Smooth muscle cell (in vitro differentiated cells): ENCODE measurements at regions not wholly inside any gene's neighbourhood (a gene's known extent, or its start where the extent isn't known, plus 50 kb on each side); places are given as distances from the start of the nearest gene placed in this dataset.

Experiments used
- DNase-seq: peaks from one replicate; lab custom pipeline; 2025; ENCODE audit not compliant: unreplicated experiment; lab: John Stamatoyannopoulos, UW
- H2AFZ ChIP-seq: fragments of 200-600 bp; sonication (generic); 2 replicates; pipeline ENCODE4 v1.6.0; 2016; ENCODE audit warnings: antibody characterized with exemption, low read depth, mild to moderate bottlenecking
- H3F3A ChIP-seq: fragments of 200-600 bp; sonication (generic); 2 replicates; pipeline ENCODE4 v1.6.0; 2017; ENCODE audit warnings: antibody characterized with exemption, low read depth
- H3K27ac ChIP-seq: fragments of 200-600 bp; sonication (generic); 2 replicates; pipeline ENCODE4 v1.5.1; 2016; ENCODE audit warnings: low read depth, mild to moderate bottlenecking
- H3K27me3 ChIP-seq: fragments of 200-600 bp; sonication (generic); 2 replicates; pipeline ENCODE4 v1.6.1; 2016; ENCODE audit warnings: low read depth, mild to moderate bottlenecking
- H3K36me3 ChIP-seq: fragments of 200-600 bp; sonication (generic); 2 replicates; pipeline ENCODE4 v1.5.1; 2016; ENCODE audit warnings: low read depth
- H3K4me1 ChIP-seq: fragments of 200-600 bp; sonication (generic); 2 replicates; pipeline ENCODE4 v1.5.1; 2016; ENCODE audit warnings: low read depth
- H3K4me2 ChIP-seq: fragments of 200-600 bp; sonication (generic); 2 replicates; pipeline ENCODE4 v1.6.0; 2016; ENCODE audit warnings: mild to moderate bottlenecking
- H3K4me3 ChIP-seq: fragments of 200-600 bp; sonication (generic); 2 replicates; pipeline ENCODE4 v1.5.1; 2016; ENCODE audit warnings: mild to moderate bottlenecking
- H3K79me2 ChIP-seq: fragments of 200-600 bp; sonication (generic); 2 replicates; pipeline ENCODE4 v1.6.0; 2016; ENCODE audit warnings: low read depth, mild to moderate bottlenecking
- H3K9ac ChIP-seq: fragments of 200-600 bp; sonication (generic); 2 replicates; pipeline ENCODE4 v1.6.0; 2016; ENCODE audit warnings: low read depth
- H3K9me3 ChIP-seq: fragments of 200-600 bp; sonication (generic); replicated peaks from 2 replicates; pipeline ENCODE4 v1.5.1; 2016; ENCODE audit warnings: low read depth
- H4K20me1 ChIP-seq: fragments of 200-600 bp; sonication (generic); 2 replicates; pipeline ENCODE4 v1.6.0; 2016; ENCODE audit warnings: low read depth
- WGBS: methylation state at CpG from one replicate; pipeline ENCODE4 v1.1.7; 2016; ENCODE audit warnings: low lambda C conversion rate; 5-methylcytosine and 5-hydroxymethylcytosine counted together
- TF ChIP-seq, protein P1 (sequence below): fragments of 200-600 bp; sonication (generic); IDR thresholded peaks from 2 replicates; pipeline ENCODE4 v1.5.1; 2017; ENCODE audit warnings: borderline replicate concordance, mild to moderate bottlenecking, antibody characterized with exemption; ENCODE audit not compliant: insufficient read depth, poor library complexity, severe bottlenecking

DNA sequence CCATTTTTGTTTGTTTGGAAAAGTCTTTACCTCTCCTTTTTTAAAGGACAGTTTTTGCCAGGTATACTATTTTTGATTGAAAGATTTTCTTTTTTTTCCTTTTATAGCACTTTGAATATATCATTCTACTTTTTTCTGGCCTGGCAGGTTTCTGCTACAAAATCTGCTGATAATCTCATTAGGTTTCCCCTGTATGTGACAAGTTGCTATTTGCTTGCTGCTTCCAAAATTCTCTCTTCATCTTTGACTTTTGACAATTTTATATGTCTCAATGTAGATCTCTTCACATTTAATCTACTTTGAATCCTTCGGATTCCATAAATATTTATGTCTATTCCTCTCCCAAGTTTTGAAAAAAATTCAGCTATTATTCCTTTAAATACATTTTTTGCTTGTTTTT lies 838.5 kb downstream of the IGSF11 start:
- Histone ChIP-seq H4K20me1 (no peaks in the 10 kb centered on the region), H3F3A (no peaks in the 10 kb centered on the region), H3K27ac (no peak overlapping the region), H3K4me2 (no peak overlapping the region), H3K4me3 (no peak overlapping the region), H3K36me3 (no peaks in the 10 kb centered on the region), H2AFZ (no peak overlapping the region), H3K9me3 (peaks cover 26% of the 10 kb centered on the region), H3K4me1 (no peaks in the 10 kb centered on the region), H3K27me3 (no peaks in the 10 kb centered on the region), H3K9ac (no peak overlapping the region), H3K79me2 (no peaks in the 10 kb centered on the region)
- WGBS, result 96% methylated on average over 1 of the region's 1 CpG
- DNase-seq, result no peak
- TF ChIP-seq, protein P1, sequence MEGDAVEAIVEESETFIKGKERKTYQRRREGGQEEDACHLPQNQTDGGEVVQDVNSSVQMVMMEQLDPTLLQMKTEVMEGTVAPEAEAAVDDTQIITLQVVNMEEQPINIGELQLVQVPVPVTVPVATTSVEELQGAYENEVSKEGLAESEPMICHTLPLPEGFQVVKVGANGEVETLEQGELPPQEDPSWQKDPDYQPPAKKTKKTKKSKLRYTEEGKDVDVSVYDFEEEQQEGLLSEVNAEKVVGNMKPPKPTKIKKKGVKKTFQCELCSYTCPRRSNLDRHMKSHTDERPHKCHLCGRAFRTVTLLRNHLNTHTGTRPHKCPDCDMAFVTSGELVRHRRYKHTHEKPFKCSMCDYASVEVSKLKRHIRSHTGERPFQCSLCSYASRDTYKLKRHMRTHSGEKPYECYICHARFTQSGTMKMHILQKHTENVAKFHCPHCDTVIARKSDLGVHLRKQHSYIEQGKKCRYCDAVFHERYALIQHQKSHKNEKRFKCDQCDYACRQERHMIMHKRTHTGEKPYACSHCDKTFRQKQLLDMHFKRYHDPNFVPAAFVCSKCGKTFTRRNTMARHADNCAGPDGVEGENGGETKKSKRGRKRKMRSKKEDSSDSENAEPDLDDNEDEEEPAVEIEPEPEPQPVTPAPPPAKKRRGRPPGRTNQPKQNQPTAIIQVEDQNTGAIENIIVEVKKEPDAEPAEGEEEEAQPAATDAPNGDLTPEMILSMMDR, result no peak

DNA sequence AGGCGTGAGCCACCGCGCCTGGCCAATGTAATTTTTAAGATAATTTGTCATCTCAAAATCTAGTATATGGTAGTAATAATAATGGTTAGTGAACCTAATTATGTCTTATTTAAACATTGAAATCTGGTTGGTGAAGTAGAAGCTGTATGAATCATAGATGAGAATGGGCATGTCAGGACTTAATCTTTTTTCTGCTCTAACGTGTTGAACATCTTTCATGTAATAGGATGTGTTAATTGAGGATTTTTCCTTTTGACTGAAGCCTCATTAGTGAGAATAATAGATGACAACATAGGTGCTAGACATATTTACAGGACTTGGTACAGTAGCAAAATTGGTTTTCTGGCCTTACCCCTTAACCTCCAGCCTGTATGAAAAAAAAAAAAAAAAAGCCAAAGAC lies 835.6 kb downstream of the IGSF11 start:
- peaks cover 24% of the 10 kb centered on the region for H3K9me3 ChIP-seq
- no peak overlapping the region for H3K4me2 ChIP-seq
- H3K4me1 ChIP-seq, result no peaks in the 10 kb centered on the region
- no peaks in the 10 kb centered on the region for H3K79me2 ChIP-seq
- H3K9ac ChIP-seq, result no peak overlapping the region
- H3K27ac ChIP-seq, result no peak overlapping the region
- H3F3A ChIP-seq, result no peaks in the 10 kb centered on the region
- H4K20me1 ChIP-seq, result no peaks in the 10 kb centered on the region
- H3K4me3 ChIP-seq, result no peak overlapping the region
- TF ChIP-seq, protein P1, result no peak
- H3K36me3 ChIP-seq, result no peaks in the 10 kb centered on the region
- H3K27me3 ChIP-seq, result no peaks in the 10 kb centered on the region
- H2AFZ ChIP-seq, result no peak overlapping the region
- DNase-seq, result no peak
- 91% methylated on average over 4 of the region's 4 CpGs for WGBS

DNA sequence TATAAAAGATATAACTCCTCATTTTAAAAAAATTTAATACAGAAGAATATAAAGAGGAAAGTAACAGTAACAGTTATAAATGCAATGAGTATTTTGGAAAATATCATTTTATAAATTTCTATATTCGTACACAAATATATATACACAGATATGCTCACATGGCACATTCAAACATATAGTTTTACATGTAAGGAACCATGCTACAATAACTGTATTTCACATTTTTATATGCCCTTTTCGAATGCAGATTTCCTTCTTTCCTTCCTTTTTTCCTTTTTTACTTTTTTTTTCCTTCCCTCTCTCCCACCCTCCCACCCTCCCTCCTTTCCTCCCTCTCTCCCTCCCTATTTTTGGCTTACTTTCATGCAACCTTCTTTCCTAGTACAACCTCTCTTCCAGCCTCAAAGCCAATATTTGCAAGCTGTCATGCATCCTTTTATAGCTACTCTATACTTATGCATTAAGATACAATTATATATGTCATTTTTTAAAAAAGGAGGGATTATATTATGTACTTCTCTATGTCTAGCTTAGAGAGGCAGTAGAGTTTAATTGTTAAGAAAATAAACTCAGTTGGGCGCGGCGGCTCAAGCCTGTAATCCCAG lies 830.5 kb downstream of the IGSF11 start:
- no peaks in the 10 kb centered on the region for H3K36me3 ChIP-seq
- no peak overlapping the region for H3K27ac ChIP-seq
- no peaks in the 10 kb centered on the region for H3F3A ChIP-seq
- no peaks in the 10 kb centered on the region for H4K20me1 ChIP-seq
- no peak overlapping the region for H2AFZ ChIP-seq
- TF ChIP-seq, protein P1, result no peak
- no peak overlapping the region for H3K4me3 ChIP-seq
- no peak overlapping the region for H3K9ac ChIP-seq
- no peaks in the 10 kb centered on the region for H3K79me2 ChIP-seq
- 80% methylated on average over 5 of the region's 5 CpGs for WGBS
- DNase-seq, result no peak
- no peaks in the 10 kb centered on the region for H3K4me1 ChIP-seq
- H3K4me2 ChIP-seq, result no peak overlapping the region
- H3K9me3 ChIP-seq, result peaks cover 4% of the 10 kb centered on the region
- no peaks in the 10 kb centered on the region for H3K27me3 ChIP-seq

DNA sequence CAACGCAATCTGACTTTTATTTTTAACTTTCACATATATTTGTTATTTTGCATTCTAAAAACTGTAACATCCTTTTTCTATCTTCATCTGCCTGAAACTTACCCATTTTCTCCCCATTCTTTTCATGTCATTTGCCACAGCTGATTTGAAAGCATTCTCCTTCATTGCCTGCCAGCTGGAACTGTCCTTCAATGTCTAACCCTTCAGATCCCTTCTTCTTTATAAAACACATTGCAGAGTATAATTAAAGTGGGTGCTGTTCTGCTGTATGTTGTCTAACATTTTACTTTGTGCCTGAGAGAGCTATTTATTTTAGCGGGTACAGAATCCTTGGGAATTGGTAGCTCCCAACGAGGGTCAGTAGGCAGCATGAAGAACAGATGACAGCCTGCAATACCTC lies 827.4 kb downstream of the IGSF11 start:
- no peak overlapping the region for H3K27ac ChIP-seq
- no peaks in the 10 kb centered on the region for H3K9me3 ChIP-seq
- no peaks in the 10 kb centered on the region for H3K79me2 ChIP-seq
- no peak overlapping the region for H3K4me3 ChIP-seq
- H3K27me3 ChIP-seq, result no peaks in the 10 kb centered on the region
- H3K4me1 ChIP-seq, result no peaks in the 10 kb centered on the region
- 85% methylated on average over 3 of the region's 3 CpGs for WGBS
- TF ChIP-seq, protein P1, result no peak
- H2AFZ ChIP-seq, result no peak overlapping the region
- no peak overlapping the region for H3K9ac ChIP-seq
- H3K36me3 ChIP-seq, result no peaks in the 10 kb centered on the region
- H3F3A ChIP-seq, result no peaks in the 10 kb centered on the region
- DNase-seq, result no peak
- no peaks in the 10 kb centered on the region for H4K20me1 ChIP-seq
- H3K4me2 ChIP-seq, result no peak overlapping the region
